22Rv1 (cell line): ENCODE measurements at regions not wholly inside any gene's neighbourhood (a gene's known extent, or its start where the extent isn't known, plus 50 kb on each side); places are given as distances from the start of the nearest gene placed in this dataset.

Experiments used
- H3K27ac ChIP-seq: fragments of 450-650 bp; 2 replicates; pipeline ENCODE4 v1.5.1; 2017
- CTCF ChIP-seq: fragments of 450-650 bp; IDR thresholded peaks from 2 replicates; pipeline ENCODE4 v1.5.1; 2017; ENCODE audit warnings: mild to moderate bottlenecking
- ZFX ChIP-seq: fragments of 450-650 bp; IDR thresholded peaks from 2 replicates; pipeline ENCODE4 v1.6.1; 2017; ENCODE audit warnings: antibody characterized with exemption, borderline replicate concordance

- peak overlapping the region; percentile 17; the same call in 1 of the 2 replicates for H3K27ac ChIP-seq
- TF ChIP-seq ZFX (no peak), CTCF (no peak)
These were observed 271.2 kb upstream of the AGA start for GRCh38 chr4:177713454-177713853.

- H3K27ac ChIP-seq: peak overlapping the region; percentile 34; the same call in 1 of the 2 replicates
- TF ChIP-seq ZFX (no peak), CTCF (no peak)
These were observed 275.2 kb upstream of the AGA start for GRCh38 chr4:177717407-177717806.

DNA sequence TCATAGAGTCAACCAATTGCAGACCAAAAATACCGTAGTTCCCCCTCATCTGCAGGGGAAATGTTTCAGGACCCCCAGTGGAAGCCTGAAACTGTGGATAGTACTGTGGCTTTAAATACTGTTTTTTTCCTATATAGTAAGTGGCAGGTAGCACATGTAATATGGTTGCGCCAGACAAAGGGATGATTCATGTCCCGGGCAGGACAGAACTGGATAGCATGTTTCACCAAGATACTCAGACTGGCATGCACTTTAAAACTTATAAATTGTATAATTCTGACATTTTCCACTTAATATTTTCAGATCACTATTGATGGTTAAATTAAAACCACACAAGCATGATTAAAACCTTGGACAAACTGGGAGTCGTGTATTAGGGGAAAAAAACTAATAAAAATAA is 276.3 kb upstream of the AGA start:
- TF ChIP-seq CTCF (no peak), ZFX (no peak)
- no peak overlapping the region for H3K27ac ChIP-seq

DNA sequence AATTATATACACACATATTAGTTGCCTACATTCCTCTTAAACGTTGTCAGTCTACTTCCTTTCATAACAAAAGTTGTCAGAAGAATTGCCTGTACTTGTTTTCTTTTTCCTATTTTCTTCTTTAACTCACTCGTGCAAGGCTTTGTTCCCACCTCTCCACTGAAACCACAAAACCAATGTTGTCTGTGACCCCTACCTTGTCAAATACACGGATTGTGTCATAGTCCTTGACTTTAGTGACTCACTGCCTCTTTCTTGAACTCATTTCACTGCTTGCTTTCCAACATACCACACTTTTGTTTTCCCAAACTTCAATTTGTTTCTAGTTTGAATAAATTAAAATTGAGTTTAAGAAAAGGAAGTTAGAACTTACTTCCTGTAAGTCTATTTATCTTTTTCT is 283.9 kb upstream of the AGA start:
- no peak overlapping the region for H3K27ac ChIP-seq
- TF ChIP-seq CTCF: no peak

GRCh38 chr4:177728361-177729152 is 286.3 kb upstream of the AGA start:
- TF ChIP-seq ZFX (no peak), CTCF (no peak)
- H3K27ac ChIP-seq: no peak overlapping the region; the same call in 1 of the 2 replicates

- TF ChIP-seq CTCF (no peak), ZFX (no peak)
These were observed 287.4 kb upstream of the AGA start for GRCh38 chr4:177729681-177730080.

DNA sequence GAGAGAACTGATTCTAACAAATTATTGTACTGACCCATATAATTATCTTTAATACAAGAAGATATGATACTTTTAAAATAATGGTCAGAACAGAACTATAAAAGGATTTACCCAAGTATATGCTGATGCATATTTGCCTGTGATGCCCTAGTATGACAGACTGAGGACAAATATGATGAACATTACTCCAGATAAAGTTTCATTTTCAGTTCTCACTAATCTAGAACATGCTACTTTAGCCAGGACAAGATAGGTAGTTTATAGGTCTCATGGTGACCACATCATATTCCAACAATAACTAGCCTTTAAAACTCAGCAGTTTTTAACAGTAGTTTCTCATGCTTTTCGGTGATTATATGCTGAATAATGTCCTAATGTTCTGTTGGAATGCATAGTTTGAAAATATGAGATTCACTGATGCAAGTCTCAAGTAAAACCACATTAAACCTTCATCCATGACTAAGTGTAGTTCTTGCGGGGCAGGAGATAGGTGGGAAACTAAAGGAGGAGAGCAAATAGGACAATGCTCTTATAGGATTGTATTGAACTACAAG is 295.2 kb upstream of the AGA start:
- no peak for TF ChIP-seq ZFX
- TF ChIP-seq CTCF: no peak

More at GRCh38 chr4:177729681-177730080, 287.4 kb upstream of the AGA start:
- H3K27ac ChIP-seq: no peak overlapping the region

More for the DNA sequence above, 295.2 kb upstream of the AGA start:
- no peak overlapping the region for H3K27ac ChIP-seq
